ENCODE measurements at regions not wholly inside any gene's neighbourhood (a gene's known extent, or its start where the extent isn't known, plus 50 kb on each side); places are given as distances from the start of the nearest gene placed in this dataset.
"Not testable (repeated sequence)": the region's sequence is repeated elsewhere in the genome, so short reads cannot be mapped to it uniquely, and the experiment has no call there.

- WGBS (ENCODE audit: insufficient coverage, low coverage, low lambda C conversion rate, missing lambda C conversion rate) = 59% methylated on average over 9 of the region's 9 CpGs
- Histone ChIP-seq H3K9me3 (peaks cover 0 to 6% (median 0%) of the 10 kb centered on the region in 4 donors), H3K4me3 (no peak overlapping the region), H3K27ac (no peak overlapping the region), H3K4me1 (no peaks in the 10 kb centered on the region), H3K36me3 (no peaks in the 10 kb centered on the region), H3K27me3 (no peaks in the 10 kb centered on the region)
- DNase-seq (no peak), ATAC-seq (no peak)
- TF ChIP-seq POLR2A (IDR thresholded peaks at IDR 0.05) (no peak), CTCF (IDR thresholded peaks at IDR 0.05) (no peak)
- intact Hi-C loops (cut with DNase I) = no loop called here
Observed at GRCh38 chr5:10102706-10103497, 146.8 kb downstream of the ATPSCKMT start.

GRCh38 chr5:10102235-10102634 is 147.5 kb downstream of the ATPSCKMT start:
- not testable (repeated sequence) for H3K36me3 ChIP-seq, DNase-seq
- WGBS (ENCODE audit: insufficient coverage, low coverage, low lambda C conversion rate, missing lambda C conversion rate) = 64% methylated on average over 7 of the region's 7 CpGs

GRCh38 chr5:10099548-10099947 is 150.1 kb downstream of the ATPSCKMT start:
- no peak for DNase-seq
- no peak overlapping the region for H3K4me3 ChIP-seq
- no peak overlapping the region for H3K27ac ChIP-seq
- H3K36me3 ChIP-seq = no peaks in the 10 kb centered on the region
- ATAC-seq = no peak
- H3K4me1 ChIP-seq = no peaks in the 10 kb centered on the region
- TF ChIP-seq CTCF (IDR thresholded peaks at IDR 0.05) = no peak
- no peak for TF ChIP-seq POLR2A (IDR thresholded peaks at IDR 0.05)
- peaks cover 0 to 6% (median 0%) of the 10 kb centered on the region in 4 donors for H3K9me3 ChIP-seq
- 54% methylated on average over 2 of the region's 2 CpGs for WGBS (ENCODE audit: insufficient coverage, low coverage, low lambda C conversion rate, missing lambda C conversion rate)
- intact Hi-C loops (cut with DNase I) = no loop called here
- no peaks in the 10 kb centered on the region for H3K27me3 ChIP-seq

More at GRCh38 chr5:10102235-10102634, 147.5 kb downstream of the ATPSCKMT start:
- H3K4me3 ChIP-seq; intact Hi-C loops (cut with DNase I); H3K27ac ChIP-seq; ATAC-seq; H3K4me1 ChIP-seq; H3K27me3 ChIP-seq; H3K9me3 ChIP-seq: not testable (repeated sequence)

- H3K36me3 ChIP-seq = no peaks in the 10 kb centered on the region
- TF ChIP-seq POLR2A (IDR thresholded peaks at IDR 0.05) = no peak
- TF ChIP-seq CTCF (IDR thresholded peaks at IDR 0.05) = no peak
- ATAC-seq (no peak), DNase-seq (no peak)
- 42% methylated on average over 4 of the region's 4 CpGs for WGBS (ENCODE audit: insufficient coverage, low coverage, low lambda C conversion rate, missing lambda C conversion rate)
- intact Hi-C loops (cut with DNase I) = no loop called here
- no peaks in the 10 kb centered on the region for H3K4me1 ChIP-seq
- no peak overlapping the region for H3K27ac ChIP-seq
- H3K9me3 ChIP-seq = no peaks in the 10 kb centered on the region
- H3K4me3 ChIP-seq = no peak overlapping the region
- H3K27me3 ChIP-seq = no peaks in the 10 kb centered on the region
Observed at GRCh38 chr5:10091701-10092100, 158.0 kb downstream of the ATPSCKMT start.

- H3K27me3 ChIP-seq = no peaks in the 10 kb centered on the region
- DNase-seq (no peak), ATAC-seq (no peak)
- TF ChIP-seq CTCF (IDR thresholded peaks at IDR 0.05) = no peak
- TF ChIP-seq POLR2A (IDR thresholded peaks at IDR 0.05) = no peak
- intact Hi-C loops (cut with DNase I) = no loop called here
- H3K4me3 ChIP-seq = no peak overlapping the region
- H3K36me3 ChIP-seq = no peaks in the 10 kb centered on the region
- WGBS (ENCODE audit: insufficient coverage, low coverage, low lambda C conversion rate, missing lambda C conversion rate) = 44% methylated on average over 2 of the region's 2 CpGs
- no peak overlapping the region for H3K27ac ChIP-seq
- H3K4me1 ChIP-seq = no peaks in the 10 kb centered on the region
- H3K9me3 ChIP-seq = no peaks in the 10 kb centered on the region
Observed at GRCh38 chr5:10090074-10090473, 159.6 kb downstream of the ATPSCKMT start.

Measured in right lobe of liver (tissue), 6 donors.